ENCODE measurements at regions not wholly inside any gene's neighbourhood (a gene's known extent, or its start where the extent isn't known, plus 50 kb on each side); places are given as distances from the start of the nearest gene placed in this dataset.

- TF ChIP-seq, protein P1, sequence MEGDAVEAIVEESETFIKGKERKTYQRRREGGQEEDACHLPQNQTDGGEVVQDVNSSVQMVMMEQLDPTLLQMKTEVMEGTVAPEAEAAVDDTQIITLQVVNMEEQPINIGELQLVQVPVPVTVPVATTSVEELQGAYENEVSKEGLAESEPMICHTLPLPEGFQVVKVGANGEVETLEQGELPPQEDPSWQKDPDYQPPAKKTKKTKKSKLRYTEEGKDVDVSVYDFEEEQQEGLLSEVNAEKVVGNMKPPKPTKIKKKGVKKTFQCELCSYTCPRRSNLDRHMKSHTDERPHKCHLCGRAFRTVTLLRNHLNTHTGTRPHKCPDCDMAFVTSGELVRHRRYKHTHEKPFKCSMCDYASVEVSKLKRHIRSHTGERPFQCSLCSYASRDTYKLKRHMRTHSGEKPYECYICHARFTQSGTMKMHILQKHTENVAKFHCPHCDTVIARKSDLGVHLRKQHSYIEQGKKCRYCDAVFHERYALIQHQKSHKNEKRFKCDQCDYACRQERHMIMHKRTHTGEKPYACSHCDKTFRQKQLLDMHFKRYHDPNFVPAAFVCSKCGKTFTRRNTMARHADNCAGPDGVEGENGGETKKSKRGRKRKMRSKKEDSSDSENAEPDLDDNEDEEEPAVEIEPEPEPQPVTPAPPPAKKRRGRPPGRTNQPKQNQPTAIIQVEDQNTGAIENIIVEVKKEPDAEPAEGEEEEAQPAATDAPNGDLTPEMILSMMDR (IDR thresholded peaks at IDR 0.05; ENCODE audit: insufficient read depth, low read length): no peak
- no peak for TF ChIP-seq SPI1 (IDR thresholded peaks at IDR 0.05; ENCODE audit: borderline replicate concordance, low read depth)
- TF ChIP-seq, protein P2, sequence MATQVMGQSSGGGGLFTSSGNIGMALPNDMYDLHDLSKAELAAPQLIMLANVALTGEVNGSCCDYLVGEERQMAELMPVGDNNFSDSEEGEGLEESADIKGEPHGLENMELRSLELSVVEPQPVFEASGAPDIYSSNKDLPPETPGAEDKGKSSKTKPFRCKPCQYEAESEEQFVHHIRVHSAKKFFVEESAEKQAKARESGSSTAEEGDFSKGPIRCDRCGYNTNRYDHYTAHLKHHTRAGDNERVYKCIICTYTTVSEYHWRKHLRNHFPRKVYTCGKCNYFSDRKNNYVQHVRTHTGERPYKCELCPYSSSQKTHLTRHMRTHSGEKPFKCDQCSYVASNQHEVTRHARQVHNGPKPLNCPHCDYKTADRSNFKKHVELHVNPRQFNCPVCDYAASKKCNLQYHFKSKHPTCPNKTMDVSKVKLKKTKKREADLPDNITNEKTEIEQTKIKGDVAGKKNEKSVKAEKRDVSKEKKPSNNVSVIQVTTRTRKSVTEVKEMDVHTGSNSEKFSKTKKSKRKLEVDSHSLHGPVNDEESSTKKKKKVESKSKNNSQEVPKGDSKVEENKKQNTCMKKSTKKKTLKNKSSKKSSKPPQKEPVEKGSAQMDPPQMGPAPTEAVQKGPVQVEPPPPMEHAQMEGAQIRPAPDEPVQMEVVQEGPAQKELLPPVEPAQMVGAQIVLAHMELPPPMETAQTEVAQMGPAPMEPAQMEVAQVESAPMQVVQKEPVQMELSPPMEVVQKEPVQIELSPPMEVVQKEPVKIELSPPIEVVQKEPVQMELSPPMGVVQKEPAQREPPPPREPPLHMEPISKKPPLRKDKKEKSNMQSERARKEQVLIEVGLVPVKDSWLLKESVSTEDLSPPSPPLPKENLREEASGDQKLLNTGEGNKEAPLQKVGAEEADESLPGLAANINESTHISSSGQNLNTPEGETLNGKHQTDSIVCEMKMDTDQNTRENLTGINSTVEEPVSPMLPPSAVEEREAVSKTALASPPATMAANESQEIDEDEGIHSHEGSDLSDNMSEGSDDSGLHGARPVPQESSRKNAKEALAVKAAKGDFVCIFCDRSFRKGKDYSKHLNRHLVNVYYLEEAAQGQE (IDR thresholded peaks at IDR 0.05; ENCODE audit: insufficient replicate concordance, low read depth): no peak
Observed at GRCh38 chr5:30103452-30104202, 1089.9 kb upstream of the CDH6 start.

Data from HL-60 (cell line).